ENCODE measurements at regions not wholly inside any gene's neighbourhood (a gene's known extent, or its start where the extent isn't known, plus 50 kb on each side); places are given as distances from the start of the nearest gene placed in this dataset.
"Not testable (repeated sequence)": the region's sequence is repeated elsewhere in the genome, so short reads cannot be mapped to it uniquely, and the experiment has no call there.

- peak overlapping the region; percentile 92 for H3K27ac Mint-ChIP-seq
- H3K27me3 Mint-ChIP-seq (ENCODE audit: low read depth) = no peaks in the 10 kb centered on the region
- TF ChIP-seq, protein P1, sequence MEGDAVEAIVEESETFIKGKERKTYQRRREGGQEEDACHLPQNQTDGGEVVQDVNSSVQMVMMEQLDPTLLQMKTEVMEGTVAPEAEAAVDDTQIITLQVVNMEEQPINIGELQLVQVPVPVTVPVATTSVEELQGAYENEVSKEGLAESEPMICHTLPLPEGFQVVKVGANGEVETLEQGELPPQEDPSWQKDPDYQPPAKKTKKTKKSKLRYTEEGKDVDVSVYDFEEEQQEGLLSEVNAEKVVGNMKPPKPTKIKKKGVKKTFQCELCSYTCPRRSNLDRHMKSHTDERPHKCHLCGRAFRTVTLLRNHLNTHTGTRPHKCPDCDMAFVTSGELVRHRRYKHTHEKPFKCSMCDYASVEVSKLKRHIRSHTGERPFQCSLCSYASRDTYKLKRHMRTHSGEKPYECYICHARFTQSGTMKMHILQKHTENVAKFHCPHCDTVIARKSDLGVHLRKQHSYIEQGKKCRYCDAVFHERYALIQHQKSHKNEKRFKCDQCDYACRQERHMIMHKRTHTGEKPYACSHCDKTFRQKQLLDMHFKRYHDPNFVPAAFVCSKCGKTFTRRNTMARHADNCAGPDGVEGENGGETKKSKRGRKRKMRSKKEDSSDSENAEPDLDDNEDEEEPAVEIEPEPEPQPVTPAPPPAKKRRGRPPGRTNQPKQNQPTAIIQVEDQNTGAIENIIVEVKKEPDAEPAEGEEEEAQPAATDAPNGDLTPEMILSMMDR (IDR thresholded peaks at IDR 0.05; ENCODE audit: unreplicated experiment) = no peak
- no peaks in the 10 kb centered on the region for H3K36me3 Mint-ChIP-seq
- H3K4me1 Mint-ChIP-seq = peaks cover 38% of the 10 kb centered on the region
- peak overlapping the region; percentile 4 for H3K4me3 Mint-ChIP-seq
- no peak for DNase-seq (ENCODE audit: low spot score in 2 of 2, unreplicated experiment in 2 of 2)
- H3K9me3 Mint-ChIP-seq = no peaks in the 10 kb centered on the region
Observed at GRCh38 chr14:89551432-89551831, 134.4 kb upstream of the FOXN3 start.

DNA sequence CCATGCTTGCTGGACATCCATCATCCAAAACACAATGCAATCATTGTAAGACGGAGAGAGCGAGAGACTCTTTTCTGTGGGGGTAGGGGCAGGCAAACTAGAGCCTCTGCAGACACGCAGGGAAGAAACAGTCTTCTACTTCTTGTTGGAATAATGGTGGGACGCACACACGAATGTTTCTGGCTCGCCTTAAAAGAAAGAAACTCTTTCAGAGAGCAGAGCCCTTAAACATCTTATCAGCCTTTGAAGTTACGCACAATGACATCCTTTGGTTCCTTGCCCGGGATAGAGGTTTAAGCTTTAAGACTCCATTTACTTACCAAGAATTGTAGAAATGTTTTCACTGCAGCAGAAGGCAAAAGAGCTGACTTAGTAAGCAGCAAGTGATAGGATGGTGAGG lies 133.8 kb upstream of the FOXN3 start:
- Mint-ChIP-seq H3K4me3 (peak overlapping the region; percentile 35), H3K9me3 (no peaks in the 10 kb centered on the region), H3K27ac (peak overlapping the region; percentile 92), H3K36me3 (no peaks in the 10 kb centered on the region), H3K27me3 (ENCODE audit: low read depth) (no peaks in the 10 kb centered on the region), H3K4me1 (peaks cover 38% of the 10 kb centered on the region)
- DNase-seq (ENCODE audit: low spot score in 2 of 2, unreplicated experiment in 2 of 2) = no peak
- TF ChIP-seq, protein P1 (IDR thresholded peaks at IDR 0.05; ENCODE audit: unreplicated experiment) = no peak

DNA sequence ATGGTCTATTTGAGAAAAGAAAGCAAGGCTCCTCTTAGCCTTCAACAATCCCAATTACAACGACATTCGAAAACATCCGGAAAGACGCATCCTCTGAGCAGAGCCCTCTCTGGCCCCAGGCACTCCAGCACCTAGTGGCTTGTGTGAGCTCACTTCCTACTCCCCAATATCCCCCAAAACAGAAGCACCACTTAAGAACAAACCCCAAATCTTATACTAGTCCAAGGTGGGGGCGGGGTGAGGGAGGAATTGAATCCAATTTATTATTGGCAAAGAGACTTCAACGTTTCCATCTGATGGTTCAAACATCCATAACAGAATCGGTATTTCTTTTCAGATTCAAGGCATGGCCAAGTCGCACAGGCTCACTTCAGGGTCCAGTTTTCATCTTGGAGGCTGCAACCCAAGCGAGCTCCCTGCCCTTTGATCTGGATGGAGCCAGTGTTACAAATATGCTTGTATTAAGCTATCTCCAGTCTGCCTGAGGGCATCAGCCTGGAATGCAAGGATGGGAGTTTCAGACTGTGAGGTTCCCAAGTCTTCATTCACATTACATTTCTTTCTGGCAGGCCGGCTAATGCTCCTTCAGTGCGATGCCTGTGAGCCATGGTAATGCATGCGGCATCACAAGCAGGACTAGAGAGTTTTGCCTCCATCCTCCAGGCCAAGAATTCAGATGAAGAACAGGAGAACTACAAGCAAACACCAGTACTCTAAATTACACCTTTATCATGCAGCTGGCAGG lies 132.5 kb upstream of the FOXN3 start:
- Mint-ChIP-seq H3K36me3 (no peaks in the 10 kb centered on the region), H3K27ac (peak overlapping the region; percentile 92), H3K9me3 (no peaks in the 10 kb centered on the region), H3K4me3 (no peak overlapping the region), H3K4me1 (peaks cover 44% of the 10 kb centered on the region), H3K27me3 (ENCODE audit: low read depth) (no peaks in the 10 kb centered on the region)
- TF ChIP-seq, protein P1 (IDR thresholded peaks at IDR 0.05; ENCODE audit: unreplicated experiment) = no peak
- peak in 1 of 2 experiments; percentile 53 for DNase-seq (ENCODE audit: low spot score in 2 of 2, unreplicated experiment in 2 of 2)

- not testable (repeated sequence) for H3K27me3 Mint-ChIP-seq (ENCODE audit: low read depth); H3K27ac Mint-ChIP-seq; DNase-seq (ENCODE audit: low spot score in 2 of 2, unreplicated experiment in 2 of 2); H3K4me3 Mint-ChIP-seq; H3K36me3 Mint-ChIP-seq; H3K9me3 Mint-ChIP-seq
- H3K4me1 Mint-ChIP-seq = peaks cover 55% of the 10 kb centered on the region
Observed at GRCh38 chr14:89547047-89547446, 130.0 kb upstream of the FOXN3 start.

- TF ChIP-seq, protein P1 (IDR thresholded peaks at IDR 0.05; ENCODE audit: unreplicated experiment) = no peak
- H3K4me3 Mint-ChIP-seq = no peak overlapping the region
- no peak for DNase-seq (ENCODE audit: low spot score in 2 of 2, unreplicated experiment in 2 of 2)
- no peaks in the 10 kb centered on the region for H3K27me3 Mint-ChIP-seq (ENCODE audit: low read depth)
- H3K4me1 Mint-ChIP-seq = peaks cover 39% of the 10 kb centered on the region
- H3K27ac Mint-ChIP-seq = no peak overlapping the region
- no peaks in the 10 kb centered on the region for H3K9me3 Mint-ChIP-seq
- no peaks in the 10 kb centered on the region for H3K36me3 Mint-ChIP-seq
Observed at GRCh38 chr14:89544636-89545301, 127.7 kb upstream of the FOXN3 start.

DNA sequence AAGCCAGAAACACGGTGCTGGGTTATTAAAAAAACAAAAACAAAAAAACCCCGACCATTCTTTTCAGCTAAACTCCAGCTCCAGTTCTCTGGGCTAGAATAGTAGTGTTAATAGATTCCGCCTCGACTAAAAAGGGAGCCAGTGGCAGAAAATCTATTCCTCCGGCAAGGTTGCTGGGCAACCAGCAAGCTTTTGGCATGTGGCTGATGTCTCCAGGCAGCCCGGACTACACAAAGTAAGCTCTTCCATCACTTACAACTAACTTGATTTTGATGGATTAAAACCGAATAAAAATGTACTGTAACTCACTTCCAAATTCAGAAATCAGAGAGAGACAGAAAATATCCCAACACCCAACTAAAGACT lies 126.4 kb upstream of the FOXN3 start:
- H3K4me3 Mint-ChIP-seq = no peak overlapping the region
- peaks cover 3% of the 10 kb centered on the region for H3K36me3 Mint-ChIP-seq
- no peak for DNase-seq (ENCODE audit: low spot score in 2 of 2, unreplicated experiment in 2 of 2)
- no peak overlapping the region for H3K27ac Mint-ChIP-seq
- H3K27me3 Mint-ChIP-seq (ENCODE audit: low read depth) = no peaks in the 10 kb centered on the region
- no peaks in the 10 kb centered on the region for H3K9me3 Mint-ChIP-seq
- H3K4me1 Mint-ChIP-seq = peaks cover 35% of the 10 kb centered on the region
- TF ChIP-seq, protein P1 (IDR thresholded peaks at IDR 0.05; ENCODE audit: unreplicated experiment) = no peak

Data from mesothelial cell of epicardium (in vitro differentiated cells).